Epithelial cell of esophagus (primary cell): ENCODE measurements at regions not wholly inside any gene's neighbourhood (a gene's known extent, or its start where the extent isn't known, plus 50 kb on each side); places are given as distances from the start of the nearest gene placed in this dataset.
A peak's percentile ranks its signal among the peaks of the same experiment; 100 is the strongest.

Source experiments
- DNase-seq: peaks from one replicate; pipeline ENCODE4 v3.0.0; 2010; ENCODE audit warnings: low read depth
- H3K4me3 ChIP-seq: 2 replicates; pipeline ENCODE4 v1.5.1; 2011; ENCODE audit warnings: mild to moderate bottlenecking, low read length, control low read depth
- CTCF ChIP-seq: IDR thresholded peaks from 2 replicates; pipeline ENCODE4 v1.5.1; 2011; ENCODE audit warnings: low read depth, mild to moderate bottlenecking, low read length, control low read depth, inconsistent platforms; ENCODE audit not compliant: insufficient read depth; ENCODE audit errors: missing control alignments

- no peak for TF ChIP-seq CTCF
These were observed 160.1 kb upstream of the MYCN start for GRCh38 chr2:15780234-15780633.

GRCh38 chr2:15780912-15781574, 159.3 kb upstream of the MYCN start:
- no peak for TF ChIP-seq CTCF
- H3K4me3 ChIP-seq = no peak overlapping the region
- no peak for DNase-seq

More at GRCh38 chr2:15780234-15780633, 160.1 kb upstream of the MYCN start:
- DNase-seq = no peak
- no peak overlapping the region for H3K4me3 ChIP-seq

- no peak overlapping the region for H3K4me3 ChIP-seq
- peak; percentile 4 for DNase-seq
- no peak for TF ChIP-seq CTCF
These were observed 158.2 kb upstream of the MYCN start for GRCh38 chr2:15782009-15782751.

- no peak overlapping the region for H3K4me3 ChIP-seq
- TF ChIP-seq CTCF = no peak
- no peak for DNase-seq
These were observed 157.5 kb upstream of the MYCN start for GRCh38 chr2:15782769-15783294.

- no peak for TF ChIP-seq CTCF
- no peak for DNase-seq
- no peak overlapping the region for H3K4me3 ChIP-seq
These were observed 156.9 kb upstream of the MYCN start for GRCh38 chr2:15783489-15783888.

GRCh38 chr2:15784106-15784885, 156.1 kb upstream of the MYCN start:
- H3K4me3 ChIP-seq = no peak overlapping the region
- no peak for TF ChIP-seq CTCF
- DNase-seq = no peak
